Peyer's patch (tissue), 4 donors: ENCODE measurements at regions not wholly inside any gene's neighbourhood (a gene's known extent, or its start where the extent isn't known, plus 50 kb on each side); places are given as distances from the start of the nearest gene placed in this dataset.
"Not testable (repeated sequence)": the region's sequence is repeated elsewhere in the genome, so short reads cannot be mapped to it uniquely, and the experiment has no call there.

Experiments
- DNase-seq, 3 donors: peaks; one replicate each; pipeline ENCODE4 v3.0.0-alpha.2; 2017 to 2019
- H3K27ac ChIP-seq, 4 donors: fragments of 200-600 bp; sonication (generic); one replicate each; pipeline ENCODE4 v1.5.1; 2016 to 2019
- H3K27me3 ChIP-seq, 2 donors: fragments of 200-600 bp; sonication (generic); one replicate each; pipeline ENCODE4 v1.5.1; 2019
- H3K36me3 ChIP-seq, 3 donors: fragments of 200-600 bp; sonication (generic); one replicate each; pipeline ENCODE4 v1.5.1; 2016 to 2019
- H3K4me1 ChIP-seq, 4 donors: fragments of 200-600 bp; sonication (generic); one replicate each; pipeline ENCODE4 v1.5.1; 2016 to 2019
- H3K4me3 ChIP-seq, 4 donors: fragments of 200-600 bp; sonication (generic); 1 replicate in 3 of 4; 2 replicates in 1 of 4; pipeline ENCODE4 v1.5.1; 2016 to 2019; ENCODE audit warnings: mild to moderate bottlenecking in 1 of 4
- H3K9me3 ChIP-seq, 4 donors: fragments of 200-600 bp; sonication (generic); one replicate each; pipeline ENCODE4 v1.5.1; 2016 to 2019; ENCODE audit warnings: mild to moderate bottlenecking in 1 of 4

- DNase-seq, H3K9me3 ChIP-seq, H3K27ac ChIP-seq, H3K36me3 ChIP-seq, H3K4me1 ChIP-seq, H3K4me3 ChIP-seq, H3K27me3 ChIP-seq: not testable (repeated sequence)
These were observed 3837.8 kb upstream of the OR11H1 start for GRCh38 chr22:11690170-11690569.

DNA sequence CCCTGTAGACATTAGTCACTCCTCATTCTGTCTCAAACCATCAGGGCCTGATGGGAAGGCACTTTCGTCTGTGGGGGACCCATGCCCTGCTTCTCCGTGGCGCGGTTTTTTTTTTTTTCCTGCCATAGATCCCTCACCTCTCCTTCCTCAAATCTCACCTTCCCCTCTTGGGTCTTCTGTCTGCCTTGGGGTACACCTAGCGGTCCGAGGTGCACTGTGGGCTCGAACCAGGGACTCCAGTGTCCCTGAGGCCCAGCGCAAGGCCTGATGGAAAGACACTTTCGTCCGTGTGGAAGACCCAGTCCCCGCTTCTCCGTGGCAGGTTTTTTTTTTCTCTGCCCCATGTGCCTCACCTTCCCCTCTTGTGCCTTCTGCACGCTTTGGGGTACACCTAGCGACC, 3824.4 kb upstream of the OR11H1 start:
- DNase-seq, result peak in 1 of 3 donors; percentile 16
- H3K27ac ChIP-seq, H3K9me3 ChIP-seq, H3K27me3 ChIP-seq, H3K4me1 ChIP-seq, H3K4me3 ChIP-seq, H3K36me3 ChIP-seq: not testable (repeated sequence)

DNA sequence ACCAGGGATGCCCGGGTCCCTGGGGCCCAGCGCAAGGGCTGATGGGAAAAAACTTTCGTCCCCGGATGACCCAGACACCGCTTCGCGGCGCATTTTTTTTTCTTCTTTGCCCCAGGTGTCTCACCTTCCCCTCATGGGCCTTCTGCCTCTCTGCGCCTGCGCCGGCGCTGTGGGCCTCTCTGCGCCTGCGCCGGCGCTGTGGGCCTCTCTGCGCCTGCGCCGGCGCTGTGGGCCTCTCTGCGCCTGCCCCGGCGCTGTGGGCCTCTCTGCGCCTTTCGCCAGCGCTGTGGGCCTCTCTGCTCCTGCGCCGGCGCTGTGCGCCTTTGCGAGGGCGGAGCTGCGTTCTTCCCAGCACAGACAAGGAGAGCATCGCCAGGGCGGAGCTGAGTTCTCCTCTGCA, 3821.2 kb upstream of the OR11H1 start:
- H3K9me3 ChIP-seq, H3K4me3 ChIP-seq, H3K36me3 ChIP-seq, H3K4me1 ChIP-seq, H3K27me3 ChIP-seq, DNase-seq, H3K27ac ChIP-seq: not testable (repeated sequence)
